Fibroblast of mammary gland (primary cell): ENCODE measurements at regions not wholly inside any gene's neighbourhood (a gene's known extent, or its start where the extent isn't known, plus 50 kb on each side); places are given as distances from the start of the nearest gene placed in this dataset.
"Not testable (repeated sequence)": the region's sequence is repeated elsewhere in the genome, so short reads cannot be mapped to it uniquely, and the experiment has no call there.

Experiments
- DNase-seq: peaks from one replicate; pipeline ENCODE4 v3.0.0-alpha.2; 2010; ENCODE audit warnings: low read depth
- H3K4me3 ChIP-seq: 2 replicates; pipeline ENCODE4 v1.5.1; 2011; ENCODE audit warnings: low read depth, mild to moderate bottlenecking, low read length, moderate library complexity; ENCODE audit not compliant: control insufficient read depth
- TF ChIP-seq, protein P1 (sequence below): conservative IDR thresholded peaks from 2 replicates; pipeline ENCODE4 v1.5.1; 2011; ENCODE audit warnings: low read depth, low read length, inconsistent platforms; ENCODE audit not compliant: control insufficient read depth, insufficient read depth

- no peak for DNase-seq
- no peak overlapping the region for H3K4me3 ChIP-seq
- TF ChIP-seq, protein P1, sequence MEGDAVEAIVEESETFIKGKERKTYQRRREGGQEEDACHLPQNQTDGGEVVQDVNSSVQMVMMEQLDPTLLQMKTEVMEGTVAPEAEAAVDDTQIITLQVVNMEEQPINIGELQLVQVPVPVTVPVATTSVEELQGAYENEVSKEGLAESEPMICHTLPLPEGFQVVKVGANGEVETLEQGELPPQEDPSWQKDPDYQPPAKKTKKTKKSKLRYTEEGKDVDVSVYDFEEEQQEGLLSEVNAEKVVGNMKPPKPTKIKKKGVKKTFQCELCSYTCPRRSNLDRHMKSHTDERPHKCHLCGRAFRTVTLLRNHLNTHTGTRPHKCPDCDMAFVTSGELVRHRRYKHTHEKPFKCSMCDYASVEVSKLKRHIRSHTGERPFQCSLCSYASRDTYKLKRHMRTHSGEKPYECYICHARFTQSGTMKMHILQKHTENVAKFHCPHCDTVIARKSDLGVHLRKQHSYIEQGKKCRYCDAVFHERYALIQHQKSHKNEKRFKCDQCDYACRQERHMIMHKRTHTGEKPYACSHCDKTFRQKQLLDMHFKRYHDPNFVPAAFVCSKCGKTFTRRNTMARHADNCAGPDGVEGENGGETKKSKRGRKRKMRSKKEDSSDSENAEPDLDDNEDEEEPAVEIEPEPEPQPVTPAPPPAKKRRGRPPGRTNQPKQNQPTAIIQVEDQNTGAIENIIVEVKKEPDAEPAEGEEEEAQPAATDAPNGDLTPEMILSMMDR, result no peak
Observed at GRCh38 chr5:28958581-28958980, 1920.2 kb upstream of the CDH9 start.

- DNase-seq, result no peak
- TF ChIP-seq, protein P1, result no peak
- H3K4me3 ChIP-seq, result no peak overlapping the region
Observed at GRCh38 chr5:28957450-28957849, 1919.1 kb upstream of the CDH9 start.

- no peak overlapping the region for H3K4me3 ChIP-seq
- DNase-seq, result no peak
- TF ChIP-seq, protein P1, result no peak
Observed at GRCh38 chr5:28954074-28954473, 1915.7 kb upstream of the CDH9 start.

- TF ChIP-seq, protein P1, result no peak
- no peak overlapping the region for H3K4me3 ChIP-seq
- DNase-seq, result no peak
Observed at GRCh38 chr5:28947865-28948264, 1909.5 kb upstream of the CDH9 start.

DNA sequence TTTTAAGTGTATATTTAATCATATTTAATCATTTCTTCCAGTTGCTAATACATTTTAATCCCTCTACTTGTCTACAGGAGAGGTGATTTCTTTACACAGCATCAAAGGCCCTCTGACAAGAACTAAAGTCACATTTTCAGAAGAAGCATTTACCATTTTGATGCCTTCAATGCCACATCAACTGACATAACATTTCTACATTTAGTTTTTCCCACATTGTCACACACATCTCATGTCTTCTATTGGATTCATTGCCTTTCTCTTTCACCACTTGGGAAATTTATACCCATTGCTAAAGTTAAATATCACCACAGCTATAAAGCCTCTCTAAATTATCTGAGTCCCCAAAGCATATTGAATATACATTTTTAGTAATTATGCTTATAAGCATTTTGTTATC is 1907.5 kb upstream of the CDH9 start:
- TF ChIP-seq, protein P1, result no peak
- no peak overlapping the region for H3K4me3 ChIP-seq
- no peak for DNase-seq

- H3K4me3 ChIP-seq, DNase-seq: not testable (repeated sequence)
Observed at GRCh38 chr5:28929366-28929765, 1891.0 kb upstream of the CDH9 start.

DNA sequence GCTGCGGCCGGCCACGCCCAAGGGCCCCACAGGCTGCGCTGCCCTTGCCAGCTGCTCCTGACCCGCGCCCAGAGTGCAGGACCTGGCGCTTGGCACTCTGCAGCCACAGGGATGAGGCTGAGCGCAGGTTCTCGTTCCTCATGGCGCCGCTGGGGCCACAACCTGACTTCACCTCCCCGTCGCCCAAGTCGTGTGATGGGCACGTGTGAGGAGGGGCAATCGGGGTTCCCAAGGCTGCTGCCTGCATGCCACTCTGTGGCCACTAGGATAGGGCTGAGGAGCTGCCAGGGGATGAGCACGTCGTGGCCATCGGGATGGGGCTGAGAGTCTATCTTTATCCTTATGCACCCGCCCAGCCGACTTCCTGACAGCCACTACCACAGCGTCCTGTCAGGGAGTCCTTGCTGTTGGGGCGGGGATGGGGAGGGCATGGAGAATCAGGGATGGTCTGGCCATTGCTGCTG is 1890.0 kb upstream of the CDH9 start:
- not testable (repeated sequence) for H3K4me3 ChIP-seq, DNase-seq

DNA sequence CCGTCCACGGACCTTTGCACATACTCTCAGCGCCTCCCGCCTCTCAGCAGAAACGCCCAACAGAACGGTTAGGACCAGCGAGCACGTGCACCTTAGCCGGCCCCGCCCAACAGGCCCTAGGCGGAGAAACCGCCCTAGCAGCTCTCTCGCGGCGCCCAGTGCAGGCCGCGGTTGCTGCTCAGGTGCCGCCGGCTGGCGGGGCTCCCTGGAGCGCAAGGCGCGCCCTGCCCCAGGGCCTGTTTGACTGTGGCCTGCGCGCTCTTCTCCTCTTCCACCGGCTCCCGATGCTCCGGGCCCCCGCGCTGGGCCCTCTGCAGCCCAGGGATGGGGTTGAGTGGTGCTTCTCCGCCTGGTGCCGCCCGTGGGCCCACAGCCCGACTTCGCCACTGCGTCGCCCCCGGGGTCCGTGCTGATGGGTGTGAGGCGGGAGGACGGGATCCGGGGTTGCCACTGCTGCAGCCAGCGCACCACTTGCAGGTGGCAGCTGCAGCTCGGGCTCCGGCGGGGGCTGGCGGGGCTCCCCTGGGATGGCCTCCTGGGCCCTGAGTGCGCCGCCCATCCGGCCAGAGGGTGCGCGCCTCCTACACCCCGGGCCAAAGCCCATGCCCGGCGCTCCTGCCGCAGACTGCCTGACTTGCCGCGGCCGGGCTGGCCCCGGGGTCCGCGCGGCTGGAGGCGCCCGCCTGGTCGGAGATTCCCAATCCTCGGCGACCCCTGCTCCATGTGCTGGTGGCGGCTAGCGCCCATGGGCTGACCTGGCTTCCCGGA is 1889.4 kb upstream of the CDH9 start:
- no peak overlapping the region for H3K4me3 ChIP-seq
- DNase-seq, result no peak
- TF ChIP-seq, protein P1, result no peak
